Cardiac muscle cell (in vitro differentiated cells and primary cell): ENCODE measurements at regions not wholly inside any gene's neighbourhood (a gene's known extent, or its start where the extent isn't known, plus 50 kb on each side); places are given as distances from the start of the nearest gene placed in this dataset.
"Not testable (repeated sequence)": the region's sequence is repeated elsewhere in the genome, so short reads cannot be mapped to it uniquely, and the experiment has no call there.

Source experiments
- DNase-seq, 2 donors: peaks; one replicate each; pipeline versions ENCODE4 v3.0.0 to v3.0.0-alpha.2; 2010 to 2017; ENCODE audit warnings: low read depth in 1 of 2, low spot score in 1 of 2
- H3K27ac ChIP-seq: fragments of 200-600 bp; sonication (generic); 2 replicates; pipeline ENCODE4 v1.5.1; 2016
- H3K27me3 ChIP-seq: fragments of 200-600 bp; sonication (generic); 2 replicates; pipeline ENCODE4 v1.6.0; 2016; ENCODE audit warnings: control low read depth
- H3K36me3 ChIP-seq: fragments of 200-600 bp; sonication (generic); 2 replicates; pipeline ENCODE4 v1.5.1; 2016; ENCODE audit warnings: control low read depth
- H3K4me1 ChIP-seq: fragments of 200-600 bp; sonication (generic); 2 replicates; pipeline ENCODE4 v1.8.1; 2017; ENCODE audit warnings: low read depth, mild to moderate bottlenecking, mixed run types
- H3K4me3 ChIP-seq: fragments of 200-600 bp; sonication (generic); 2 replicates; pipeline ENCODE4 v1.5.1; 2016; ENCODE audit warnings: mild to moderate bottlenecking
- H3K9me3 ChIP-seq: fragments of 200-600 bp; sonication (generic); 2 replicates; pipeline ENCODE4 v1.5.1; 2017; ENCODE audit warnings: low read depth, mild to moderate bottlenecking, control low read depth
- TF ChIP-seq, protein P1 (sequence below): IDR thresholded peaks from 2 replicates; pipeline ENCODE4 v1.5.1; 2012; ENCODE audit warnings: low read depth, mild to moderate bottlenecking, low read length

DNA sequence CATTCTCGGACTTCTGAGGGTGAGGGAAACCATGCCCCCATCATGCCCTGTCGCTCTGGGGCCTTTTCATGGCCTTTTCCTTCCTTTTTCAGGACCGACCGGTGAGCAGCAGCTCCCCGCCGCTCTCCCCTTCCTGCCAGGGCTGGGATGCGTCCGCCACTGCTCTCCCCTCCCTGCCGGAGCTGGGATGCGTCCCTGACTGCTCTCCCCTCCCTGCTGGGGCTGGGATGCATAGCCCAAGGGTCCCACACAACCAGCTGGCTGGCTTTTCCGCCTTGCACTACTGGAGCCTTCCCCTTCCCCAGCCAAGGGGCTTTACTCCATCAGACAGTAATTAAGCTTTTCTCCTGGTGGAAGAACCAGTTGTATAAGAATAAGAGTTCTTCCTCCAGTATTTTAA, 129.7 kb upstream of the COBL start:
- TF ChIP-seq, protein P1, sequence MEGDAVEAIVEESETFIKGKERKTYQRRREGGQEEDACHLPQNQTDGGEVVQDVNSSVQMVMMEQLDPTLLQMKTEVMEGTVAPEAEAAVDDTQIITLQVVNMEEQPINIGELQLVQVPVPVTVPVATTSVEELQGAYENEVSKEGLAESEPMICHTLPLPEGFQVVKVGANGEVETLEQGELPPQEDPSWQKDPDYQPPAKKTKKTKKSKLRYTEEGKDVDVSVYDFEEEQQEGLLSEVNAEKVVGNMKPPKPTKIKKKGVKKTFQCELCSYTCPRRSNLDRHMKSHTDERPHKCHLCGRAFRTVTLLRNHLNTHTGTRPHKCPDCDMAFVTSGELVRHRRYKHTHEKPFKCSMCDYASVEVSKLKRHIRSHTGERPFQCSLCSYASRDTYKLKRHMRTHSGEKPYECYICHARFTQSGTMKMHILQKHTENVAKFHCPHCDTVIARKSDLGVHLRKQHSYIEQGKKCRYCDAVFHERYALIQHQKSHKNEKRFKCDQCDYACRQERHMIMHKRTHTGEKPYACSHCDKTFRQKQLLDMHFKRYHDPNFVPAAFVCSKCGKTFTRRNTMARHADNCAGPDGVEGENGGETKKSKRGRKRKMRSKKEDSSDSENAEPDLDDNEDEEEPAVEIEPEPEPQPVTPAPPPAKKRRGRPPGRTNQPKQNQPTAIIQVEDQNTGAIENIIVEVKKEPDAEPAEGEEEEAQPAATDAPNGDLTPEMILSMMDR: no peak
- Histone ChIP-seq H3K9me3 (no peaks in the 10 kb centered on the region), H3K4me3 (no peak overlapping the region), H3K27ac (no peak overlapping the region), H3K4me1 (no peaks in the 10 kb centered on the region), H3K36me3 (no peaks in the 10 kb centered on the region), H3K27me3 (no peaks in the 10 kb centered on the region)
- DNase-seq: no peak

DNA sequence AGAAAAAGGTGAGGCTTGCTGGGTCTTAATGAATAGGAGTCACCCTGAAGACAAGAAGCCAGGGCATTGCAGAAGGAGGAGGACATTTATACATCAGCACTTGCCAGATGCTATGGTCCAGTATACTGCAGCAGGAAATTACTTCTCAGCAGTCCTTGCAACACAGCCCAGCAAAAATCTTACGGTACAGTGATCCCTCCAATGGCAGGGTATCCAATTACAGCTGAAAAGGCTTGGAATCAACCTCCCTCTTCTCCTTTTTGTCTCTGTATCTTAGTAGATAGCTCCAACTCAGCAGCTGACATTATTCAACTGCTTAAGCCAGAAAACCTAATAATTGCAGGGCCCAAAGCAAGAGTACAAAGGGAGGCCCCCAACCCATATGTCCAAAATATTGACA, 128.3 kb upstream of the COBL start:
- Histone ChIP-seq H3K9me3 (no peaks in the 10 kb centered on the region), H3K36me3 (no peaks in the 10 kb centered on the region), H3K4me3 (no peak overlapping the region), H3K27me3 (no peaks in the 10 kb centered on the region), H3K27ac (no peak overlapping the region), H3K4me1 (no peaks in the 10 kb centered on the region)
- TF ChIP-seq, protein P1: no peak
- DNase-seq: no peak

- Histone ChIP-seq H3K4me3 (no peak overlapping the region), H3K36me3 (no peaks in the 10 kb centered on the region), H3K27me3 (no peaks in the 10 kb centered on the region), H3K4me1 (no peaks in the 10 kb centered on the region), H3K9me3 (no peaks in the 10 kb centered on the region), H3K27ac (no peak overlapping the region)
- TF ChIP-seq, protein P1: peak; percentile 70
- DNase-seq: peak; percentile 51 to 79
Measured at GRCh38 chr7:51430480-51431086, 114.0 kb upstream of the COBL start.

- H3K4me1 ChIP-seq: no peaks in the 10 kb centered on the region
- no peak for DNase-seq
- no peak overlapping the region for H3K27ac ChIP-seq
- no peaks in the 10 kb centered on the region for H3K9me3 ChIP-seq
- H3K4me3 ChIP-seq: no peak overlapping the region
- no peaks in the 10 kb centered on the region for H3K27me3 ChIP-seq
- TF ChIP-seq, protein P1: no peak
- H3K36me3 ChIP-seq: no peaks in the 10 kb centered on the region
Measured at GRCh38 chr7:51428217-51428887, 111.7 kb upstream of the COBL start.

DNA sequence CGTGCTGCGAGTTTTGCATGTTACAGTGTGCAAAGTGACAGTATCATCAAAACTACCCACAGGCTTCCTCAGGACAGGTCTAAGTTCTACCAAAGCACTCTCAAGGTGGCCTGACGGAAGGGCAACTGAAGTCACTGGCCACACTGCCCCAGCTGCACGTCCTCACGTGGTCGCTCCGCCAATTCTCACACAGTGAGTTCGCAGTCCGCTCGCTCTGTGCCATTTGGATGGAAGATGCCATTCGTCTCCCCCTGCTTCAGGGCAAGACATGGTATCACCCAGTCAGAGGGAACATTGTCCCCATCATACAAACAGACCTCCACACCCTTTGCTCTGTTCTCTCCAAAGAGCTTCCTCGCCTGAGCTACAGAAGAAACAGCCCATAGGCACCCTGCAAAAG, 109.6 kb upstream of the COBL start:
- Histone ChIP-seq H3K27me3 (peaks cover 3% of the 10 kb centered on the region), H3K9me3 (no peaks in the 10 kb centered on the region)
- TF ChIP-seq, protein P1: no peak

GRCh38 chr7:51409934-51410333, 93.3 kb upstream of the COBL start:
- H3K9me3 ChIP-seq, H3K36me3 ChIP-seq, H3K4me1 ChIP-seq, H3K27me3 ChIP-seq, H3K4me3 ChIP-seq, DNase-seq, H3K27ac ChIP-seq: not testable (repeated sequence)

More for the DNA sequence above, 109.6 kb upstream of the COBL start:
- Histone ChIP-seq H3K4me3 (no peak overlapping the region), H3K4me1 (no peaks in the 10 kb centered on the region), H3K27ac (no peak overlapping the region), H3K36me3 (no peaks in the 10 kb centered on the region)
- DNase-seq: no peak

- not testable (repeated sequence) for H3K27me3 ChIP-seq, H3K9me3 ChIP-seq, H3K4me3 ChIP-seq, H3K27ac ChIP-seq, H3K36me3 ChIP-seq, H3K4me1 ChIP-seq
- DNase-seq: peak in 1 of 2 donors; percentile 27
Measured at GRCh38 chr7:51397608-51398007, 81.0 kb upstream of the COBL start.

- not testable (repeated sequence) for DNase-seq, H3K9me3 ChIP-seq, H3K27ac ChIP-seq, H3K4me3 ChIP-seq, H3K27me3 ChIP-seq, H3K4me1 ChIP-seq, H3K36me3 ChIP-seq
Measured at GRCh38 chr7:51393003-51393402, 76.4 kb upstream of the COBL start.

DNA sequence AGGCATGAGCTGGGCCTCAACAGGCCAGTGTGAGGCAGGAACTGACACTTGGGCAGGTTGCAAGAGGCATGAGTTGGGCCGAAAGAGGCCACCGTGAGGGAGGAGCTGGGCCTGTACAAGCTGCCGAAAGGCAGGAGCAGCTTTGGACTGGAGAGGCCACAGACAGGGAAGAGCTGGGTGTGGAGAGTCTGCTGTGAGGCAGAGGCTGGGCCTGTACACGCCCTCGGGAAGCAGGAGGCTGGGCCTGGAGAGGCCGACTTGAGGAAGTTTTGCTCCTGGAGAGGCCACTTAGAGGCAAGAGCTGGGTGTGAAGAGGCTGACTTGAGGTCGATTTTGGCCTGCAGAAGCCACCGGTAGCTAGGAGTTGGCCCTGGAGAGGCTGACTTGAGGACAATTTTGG, 73.3 kb upstream of the COBL start:
- H3K27ac ChIP-seq, H3K4me3 ChIP-seq, H3K27me3 ChIP-seq, H3K36me3 ChIP-seq, H3K9me3 ChIP-seq, H3K4me1 ChIP-seq, DNase-seq: not testable (repeated sequence)
